ENCODE measurements at regions not wholly inside any gene's neighbourhood (a gene's known extent, or its start where the extent isn't known, plus 50 kb on each side); places are given as distances from the start of the nearest gene placed in this dataset.

- TF ChIP-seq GATA2 (IDR thresholded peaks at IDR 0.05; ENCODE audit: low read depth, low read length): no peak
- TF ChIP-seq GATA3 (IDR thresholded peaks at IDR 0.05; ENCODE audit: low read depth, low read length): no peak
Observed at GRCh38 chr5:155885199-155885598, 441.8 kb upstream of the SGCD start.

Data from SH-SY5Y (cell line).